GM18519 (cell line): ENCODE measurements at regions not wholly inside any gene's neighbourhood (a gene's known extent, or its start where the extent isn't known, plus 50 kb on each side); places are given as distances from the start of the nearest gene placed in this dataset.

ENCODE experiments used
- ATAC-seq: cut with Tn5 transposase; IDR thresholded peaks from one replicate; pipeline ENCODE4 v1.9.1; 2021; ENCODE audit warnings: mild to moderate bottlenecking, moderate library complexity; ENCODE audit not compliant: unreplicated experiment, low FRiP score

DNA sequence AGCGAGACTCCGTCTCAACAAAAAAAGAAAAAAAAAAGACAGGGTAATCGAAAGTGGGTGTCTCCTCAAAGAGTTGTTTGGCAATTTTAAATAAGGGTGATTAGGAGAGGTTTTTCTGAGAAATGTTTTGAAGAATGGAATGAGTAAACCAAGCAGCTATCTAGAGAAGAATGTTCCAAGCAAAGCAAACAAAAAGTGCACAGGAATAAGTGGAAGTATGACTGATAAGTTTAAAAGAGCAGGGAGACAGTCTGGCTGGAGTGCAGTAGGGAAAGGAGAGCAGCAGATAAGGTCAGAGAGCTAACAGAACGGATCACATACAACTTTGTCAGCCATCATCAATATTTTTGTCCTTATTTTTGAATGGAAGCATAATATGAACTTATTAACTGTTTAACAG lies 853.5 kb downstream of the TUSC7 start:
- ATAC-seq = no peak

DNA sequence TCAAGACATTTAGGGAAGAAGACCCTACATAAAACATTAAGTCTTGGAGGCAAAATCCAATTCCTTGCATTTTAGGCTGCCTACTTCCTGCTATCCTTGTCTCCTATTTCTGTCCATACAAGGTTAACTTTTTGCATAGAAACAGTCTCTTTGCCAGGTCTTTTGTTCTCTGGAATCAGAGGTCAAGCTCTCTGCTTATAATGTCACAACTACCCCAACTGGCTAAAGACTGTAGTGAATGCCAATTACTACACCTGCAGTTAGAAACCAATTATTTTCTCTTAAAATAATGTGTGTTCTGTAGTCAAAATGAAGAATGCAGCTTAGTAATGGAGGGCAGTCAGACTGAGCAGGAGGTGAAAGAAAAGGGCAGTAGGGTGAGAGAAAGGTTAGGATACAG lies 856.2 kb downstream of the TUSC7 start:
- ATAC-seq = no peak

GRCh38 chr3:117566926-117567325 lies 857.3 kb downstream of the TUSC7 start:
- no peak for ATAC-seq

DNA sequence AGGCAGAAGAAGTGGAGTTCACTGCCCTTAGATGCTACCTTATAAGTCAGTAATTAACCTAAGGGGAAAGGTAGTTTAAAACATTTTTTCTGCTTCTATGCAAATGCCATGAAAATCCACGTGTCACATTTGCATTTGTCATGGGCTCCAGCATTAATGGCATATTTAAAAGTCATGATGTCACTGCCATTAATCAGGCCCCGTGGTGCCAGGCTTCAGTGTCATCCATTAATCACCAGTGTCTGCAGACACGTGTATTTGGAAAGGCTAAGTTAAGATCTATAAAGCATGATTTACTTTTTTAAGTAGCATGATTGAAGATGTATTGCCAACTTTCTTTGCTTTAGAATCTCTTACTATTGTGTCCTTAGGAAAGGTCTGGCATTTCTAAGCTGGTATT lies 857.8 kb downstream of the TUSC7 start:
- ATAC-seq = no peak

DNA sequence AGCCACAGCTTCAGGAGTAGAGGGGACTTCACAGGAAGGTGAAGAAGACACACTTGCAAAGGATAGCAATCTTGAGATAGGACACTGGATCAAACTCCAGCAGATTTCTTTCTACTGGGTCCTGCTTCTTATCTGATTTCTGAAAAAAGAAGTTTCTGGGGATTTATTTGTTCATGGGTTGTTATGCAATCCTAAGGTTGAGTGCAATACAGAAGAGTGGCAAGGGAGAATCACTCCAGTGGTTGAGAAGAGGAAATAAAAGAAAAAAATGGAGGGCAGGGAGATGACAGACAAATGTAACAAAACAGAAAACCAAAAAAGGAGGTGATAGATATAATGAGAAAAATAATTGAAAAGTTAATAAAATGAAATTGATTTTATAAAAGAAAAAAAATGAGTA lies 858.3 kb downstream of the TUSC7 start:
- no peak for ATAC-seq

GRCh38 chr3:117572786-117573185 lies 863.2 kb downstream of the TUSC7 start:
- ATAC-seq = no peak

DNA sequence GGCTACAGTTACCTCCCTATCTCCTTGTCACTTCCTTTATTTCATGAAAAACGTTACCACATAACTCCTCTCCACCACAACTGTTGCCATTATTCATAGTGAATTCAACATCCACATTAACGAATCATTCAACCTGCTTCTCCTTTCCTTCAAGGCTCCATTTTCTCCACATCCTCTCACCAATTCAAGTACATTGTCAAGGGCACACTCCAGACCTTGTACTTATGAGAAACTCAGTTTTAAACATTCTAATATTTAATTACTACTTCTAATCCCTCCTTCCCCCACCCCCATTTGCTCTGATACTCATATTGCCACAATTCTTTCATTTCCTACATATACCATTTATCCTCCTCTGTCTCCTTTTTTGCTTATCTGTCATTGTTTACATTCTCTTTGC lies 871.2 kb downstream of the TUSC7 start:
- ATAC-seq = no peak

GRCh38 chr3:117586161-117586560 lies 876.6 kb downstream of the TUSC7 start:
- no peak for ATAC-seq

DNA sequence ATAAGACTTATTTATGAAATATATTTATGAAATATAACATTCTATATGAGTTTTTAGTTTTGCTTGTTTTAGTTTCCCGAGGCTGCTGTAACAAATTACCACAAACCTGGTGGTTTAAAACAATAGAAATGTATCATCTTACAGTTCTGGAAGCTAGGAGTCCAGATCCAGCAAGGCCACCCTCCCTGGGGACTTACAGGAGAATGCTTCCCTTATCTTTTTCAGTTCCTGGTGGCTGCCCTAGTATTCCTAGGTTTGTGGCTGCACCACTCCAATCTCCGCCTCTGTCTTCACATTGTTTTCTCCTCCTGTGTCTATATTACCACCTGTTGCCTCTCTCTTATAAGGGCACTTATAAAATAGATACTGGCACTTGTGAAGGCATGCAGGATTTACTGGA lies 877.8 kb downstream of the TUSC7 start:
- no peak for ATAC-seq

- ATAC-seq = no peak
These were observed 879.9 kb downstream of the TUSC7 start for GRCh38 chr3:117589454-117589853.

DNA sequence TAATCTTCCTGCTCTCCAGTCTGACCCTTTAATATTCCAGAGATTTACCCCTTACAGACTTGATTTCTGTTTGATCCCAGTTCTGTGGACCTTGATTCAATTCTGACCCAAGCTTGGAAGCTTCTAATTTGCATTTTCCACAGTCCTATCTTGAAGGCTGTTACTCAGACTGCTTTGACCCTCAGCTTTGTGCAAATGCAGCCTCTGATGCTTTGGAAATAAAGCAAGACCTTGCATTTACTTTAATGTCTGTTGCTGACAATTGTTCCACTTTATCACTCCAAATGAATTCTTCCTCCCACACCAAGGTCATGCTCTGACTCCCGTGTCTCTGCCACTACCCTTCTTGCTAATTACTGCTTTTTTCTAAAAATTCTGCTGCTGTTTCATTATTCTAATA lies 886.0 kb downstream of the TUSC7 start:
- ATAC-seq = no peak

GRCh38 chr3:117596503-117596902 lies 886.9 kb downstream of the TUSC7 start:
- ATAC-seq = no peak

- ATAC-seq = no peak
These were observed 888.3 kb downstream of the TUSC7 start for GRCh38 chr3:117597865-117598264.

GRCh38 chr3:117600112-117600511 lies 890.5 kb downstream of the TUSC7 start:
- peak; percentile 46 for ATAC-seq

DNA sequence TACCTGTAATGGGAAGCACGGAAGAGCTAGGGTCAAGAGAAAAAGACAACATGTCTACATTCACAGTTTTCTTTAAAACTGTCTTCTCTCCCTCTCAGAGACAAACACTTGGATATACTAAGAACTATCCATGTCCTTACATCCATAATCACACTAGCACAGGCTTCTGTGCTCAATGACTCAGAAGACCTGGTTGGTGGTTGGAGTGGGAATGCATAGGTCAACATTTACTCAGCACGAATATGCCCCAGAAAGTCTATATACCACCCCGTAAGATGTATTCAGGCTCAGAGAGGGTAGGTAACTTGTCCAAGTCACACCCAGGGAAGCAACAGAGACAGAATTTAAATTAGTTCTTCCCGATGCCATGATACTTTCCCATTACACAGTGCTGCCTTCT lies 891.1 kb downstream of the TUSC7 start:
- ATAC-seq = no peak

GRCh38 chr3:117602058-117602644 lies 892.6 kb downstream of the TUSC7 start:
- ATAC-seq = no peak

- ATAC-seq = peak; percentile 93
These were observed 893.5 kb downstream of the TUSC7 start for GRCh38 chr3:117603097-117603496.

- ATAC-seq = no peak
These were observed 897.3 kb downstream of the TUSC7 start for GRCh38 chr3:117606866-117607265.

GRCh38 chr3:117609330-117609729 lies 899.8 kb downstream of the TUSC7 start:
- ATAC-seq = no peak

GRCh38 chr3:117610156-117610555 lies 900.6 kb downstream of the TUSC7 start:
- no peak for ATAC-seq

GRCh38 chr3:117611211-117611610 lies 901.6 kb downstream of the TUSC7 start:
- no peak for ATAC-seq

DNA sequence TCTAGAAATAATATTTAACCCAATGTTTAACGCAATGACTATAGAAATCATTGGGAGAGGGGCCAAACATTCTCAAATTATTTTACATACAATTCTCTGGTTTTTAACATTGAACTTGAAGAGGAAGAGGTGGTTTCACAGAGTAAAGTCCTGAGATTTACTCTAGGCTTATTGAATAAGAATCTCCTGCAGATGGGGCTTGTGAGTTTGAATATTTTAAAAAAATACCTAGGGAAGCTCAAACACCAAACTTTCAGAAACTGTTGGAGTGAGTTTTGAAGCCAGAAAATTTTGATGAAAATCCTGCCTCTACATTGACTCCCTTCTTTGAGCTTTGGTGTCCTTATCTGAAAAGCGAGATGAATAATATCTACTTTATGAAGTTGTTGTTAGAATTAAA lies 906.6 kb downstream of the TUSC7 start:
- ATAC-seq = no peak

DNA sequence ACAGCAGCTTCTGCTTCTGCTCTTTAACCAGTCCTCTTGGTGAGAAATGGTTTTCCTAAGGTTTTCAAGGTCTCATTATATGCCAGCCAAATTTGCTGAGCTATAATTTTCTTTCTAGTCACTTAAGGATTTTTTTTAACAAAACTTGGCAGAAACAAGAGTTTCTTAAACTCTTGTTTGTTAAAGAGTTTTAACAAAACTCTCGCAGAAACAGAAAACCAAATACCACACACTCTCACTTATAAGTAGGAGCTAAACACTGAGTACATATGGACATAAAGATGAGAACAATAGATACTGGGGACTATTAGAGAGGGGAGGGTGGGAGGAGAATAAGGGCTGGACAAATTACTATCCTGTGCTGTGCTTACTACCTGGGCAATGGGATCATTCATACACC lies 908.3 kb downstream of the TUSC7 start:
- no peak for ATAC-seq
